Stimulated activated CD8-positive, alpha-beta memory T cell treated with anti-CD3 and anti-CD28 coated beads, Interleukin-15, amount 100 ng/mL, for 24 hours (primary cell): ENCODE measurements at regions not wholly inside any gene's neighbourhood (a gene's known extent, or its start where the extent isn't known, plus 50 kb on each side); places are given as distances from the start of the nearest gene placed in this dataset.

Experiments
- DNase-seq: peaks from one replicate; pipeline ENCODE4 v3.0.0-alpha.2; 2020; ENCODE audit warnings: low read depth

DNA sequence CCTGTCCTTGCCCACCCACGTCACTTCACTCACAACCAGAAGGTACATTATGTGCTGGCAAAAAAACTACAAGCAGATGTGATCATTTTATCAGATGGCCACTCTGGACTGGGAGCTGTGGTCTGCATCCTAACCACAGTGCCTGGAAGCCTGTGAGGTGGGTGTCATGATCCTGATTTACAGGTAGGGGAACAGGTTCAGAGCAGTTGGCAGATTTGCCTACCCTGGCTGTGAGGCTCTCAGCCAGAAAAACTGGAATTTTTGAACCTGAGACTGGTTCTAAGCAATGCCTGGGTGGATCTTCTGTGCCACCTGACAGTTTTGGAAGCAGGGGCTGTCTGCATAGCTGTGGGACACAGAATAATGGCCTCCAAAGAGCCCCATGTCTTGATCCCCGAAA, 150.8 kb downstream of the SYF2 start:
- no peak for DNase-seq

DNA sequence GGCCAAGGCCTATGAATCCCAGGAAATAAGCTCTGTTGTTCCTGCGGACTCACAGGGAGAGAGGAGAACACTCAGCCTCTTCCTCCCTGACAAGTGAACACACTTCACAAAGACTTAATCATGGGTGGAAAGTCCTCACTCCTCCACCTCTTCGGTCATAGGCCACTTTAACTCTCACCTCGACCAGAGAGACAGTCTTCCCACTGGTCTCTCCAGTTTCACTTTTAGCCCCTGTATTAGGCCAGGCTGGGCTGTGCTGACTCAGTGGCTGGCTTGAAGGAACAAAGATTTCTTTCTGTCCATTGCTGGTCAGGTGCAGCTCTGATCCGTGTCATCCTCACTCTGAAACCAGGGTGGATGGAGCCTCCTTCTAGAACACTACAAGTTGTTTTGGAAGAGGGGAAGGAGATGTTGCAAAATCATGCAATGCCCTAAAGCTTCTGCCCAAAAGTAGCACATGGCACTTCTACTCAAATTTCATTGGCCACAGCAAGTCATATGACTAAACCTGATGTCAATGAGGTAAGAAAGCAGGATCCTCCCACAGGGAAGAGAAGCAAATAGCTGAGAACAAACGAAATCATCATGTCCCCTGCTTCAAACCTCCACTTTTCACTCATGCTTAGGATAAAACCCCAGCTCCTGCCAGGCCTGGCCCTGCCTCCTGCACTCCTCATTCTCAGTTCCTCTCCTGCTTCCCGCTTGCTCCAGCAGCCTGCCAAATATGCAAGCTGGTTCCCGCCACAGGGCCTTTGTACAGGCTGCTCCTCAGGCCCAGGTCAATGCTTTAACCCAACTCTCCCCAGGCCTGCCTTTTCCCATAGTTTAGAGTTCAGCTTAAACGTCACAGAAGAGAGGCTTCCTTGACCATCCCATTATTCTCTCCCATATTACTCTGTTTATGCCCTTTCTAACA, 150.5 kb upstream of the RUNX3 start:
- DNase-seq: no peak

DNA sequence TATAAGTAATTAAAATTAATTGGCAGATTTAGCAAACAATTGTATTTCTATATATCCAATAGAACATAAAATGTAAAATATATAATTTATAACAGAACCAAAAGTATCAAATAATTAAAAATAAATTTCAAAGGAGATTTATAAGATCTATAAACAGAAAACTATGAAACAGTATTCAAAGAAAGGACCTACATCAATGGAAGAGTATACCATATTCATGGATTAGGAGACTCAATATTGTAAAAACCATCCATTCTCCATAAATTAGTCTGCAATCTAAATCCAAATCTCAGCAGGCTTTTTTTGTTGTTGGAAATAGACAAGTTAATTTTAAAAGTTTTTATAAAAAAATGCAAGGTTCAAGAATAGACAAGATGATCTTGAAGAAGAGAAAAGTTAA, 149.0 kb upstream of the RUNX3 start:
- no peak for DNase-seq

DNA sequence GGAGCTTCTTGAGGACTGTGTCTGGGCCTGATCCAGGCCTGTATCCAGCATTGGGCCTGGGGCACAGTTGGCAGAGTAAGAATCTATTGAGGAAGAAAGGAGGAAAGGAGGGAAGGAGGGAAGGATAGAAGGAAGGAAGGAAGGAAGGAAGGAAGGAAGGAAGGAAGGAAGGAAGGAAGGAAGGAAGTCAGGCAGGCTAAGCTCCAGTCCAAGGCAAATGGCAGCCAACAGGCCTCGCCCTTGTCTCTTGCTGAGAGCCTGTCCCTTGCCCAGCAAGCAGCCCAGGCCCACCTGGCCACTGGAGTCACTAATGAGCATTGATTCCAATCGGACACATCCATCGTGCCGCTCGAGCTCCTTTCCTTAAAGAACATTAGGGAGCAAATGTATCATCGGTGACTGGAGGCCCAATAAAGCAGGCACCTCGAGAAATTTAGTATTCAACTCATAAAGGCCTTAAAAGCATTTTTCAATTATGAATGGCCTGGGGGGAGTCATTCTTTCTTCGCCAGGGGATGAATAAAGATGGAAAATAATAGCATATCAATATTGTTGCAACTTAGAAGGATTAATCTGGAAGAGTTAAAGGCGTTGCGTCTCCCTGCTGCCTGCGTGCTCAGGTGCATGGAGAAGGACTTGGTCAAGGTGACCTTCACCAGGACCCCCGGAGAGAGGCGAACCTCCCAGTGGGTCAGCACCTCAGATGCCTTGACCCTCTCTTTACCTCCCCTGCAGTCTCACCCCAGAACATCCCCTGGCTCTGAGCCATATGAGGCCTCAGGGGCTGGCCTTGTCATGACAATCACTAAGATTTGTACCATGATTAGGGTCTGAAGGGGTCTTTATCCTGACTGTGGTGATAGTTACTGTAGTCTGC, 144.5 kb upstream of the RUNX3 start:
- DNase-seq: no peak

DNA sequence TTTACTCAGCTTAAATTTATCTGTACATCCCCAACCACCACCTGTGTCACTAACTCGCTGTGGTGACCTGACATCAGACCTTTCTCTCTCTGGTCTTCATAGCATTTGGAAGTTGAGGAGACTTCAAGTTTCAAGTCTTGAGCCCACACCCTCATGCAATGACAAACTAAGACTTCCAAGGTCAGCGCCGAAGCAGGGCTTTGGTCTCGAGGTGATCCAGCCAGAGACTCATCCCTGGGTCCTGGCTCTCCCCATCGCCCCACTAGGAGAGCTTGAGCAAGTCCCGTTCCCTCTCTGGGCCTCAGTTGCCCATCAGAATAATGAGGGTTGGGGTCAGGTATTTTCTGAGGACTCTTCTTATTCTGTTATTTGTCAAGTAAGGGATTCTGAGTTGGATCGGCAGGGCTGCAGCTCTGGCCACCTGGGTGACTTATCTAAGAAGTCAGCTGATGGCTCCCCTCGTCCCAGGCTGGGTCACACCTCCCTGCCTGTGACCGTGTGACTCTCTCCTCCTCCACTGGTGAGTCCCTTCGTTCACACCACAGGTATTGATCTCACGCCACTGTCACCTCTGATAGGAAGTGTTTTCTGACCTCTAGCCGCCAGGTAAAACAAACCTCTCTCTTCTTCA, 143.7 kb upstream of the RUNX3 start:
- no peak for DNase-seq

DNA sequence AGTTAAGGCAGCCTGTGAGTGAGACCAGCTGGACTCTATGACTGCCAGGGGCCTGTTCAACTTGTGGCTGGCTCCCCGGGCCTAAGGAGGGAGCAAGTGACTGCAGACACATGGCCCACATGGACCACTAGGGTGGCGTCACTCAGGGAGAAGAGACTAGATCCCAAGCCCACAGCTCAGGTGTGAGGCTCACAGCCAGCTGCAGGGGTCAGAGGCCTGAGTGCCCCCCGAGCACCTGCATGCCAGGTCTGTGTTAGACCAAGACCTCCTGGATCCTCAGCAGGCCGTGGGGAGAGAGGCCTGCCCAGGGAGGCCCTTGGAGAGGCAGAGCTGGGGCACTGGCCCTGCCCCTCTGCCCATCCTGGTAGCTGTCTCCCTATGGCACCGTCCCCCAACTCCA, 142.4 kb upstream of the RUNX3 start:
- no peak for DNase-seq

DNA sequence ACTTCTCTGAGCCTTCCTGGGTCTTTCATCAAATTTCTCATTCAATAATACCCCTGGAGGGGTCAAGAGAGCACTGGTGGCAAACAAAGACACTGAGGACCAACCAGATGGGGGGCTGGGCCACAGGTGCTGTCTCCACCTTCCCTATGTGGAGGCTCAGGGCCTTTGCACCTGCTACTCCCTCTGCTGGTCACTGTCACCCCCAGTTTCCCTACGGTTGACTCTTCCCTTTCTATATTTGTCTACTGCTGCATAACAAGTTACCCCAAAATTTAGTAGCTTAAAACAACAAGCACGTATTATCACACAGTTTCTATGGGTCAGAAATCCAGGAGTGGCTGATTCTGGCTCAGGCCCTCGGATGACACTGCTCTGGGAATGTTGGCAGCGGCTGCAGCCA, 138.8 kb upstream of the RUNX3 start:
- no peak for DNase-seq

DNA sequence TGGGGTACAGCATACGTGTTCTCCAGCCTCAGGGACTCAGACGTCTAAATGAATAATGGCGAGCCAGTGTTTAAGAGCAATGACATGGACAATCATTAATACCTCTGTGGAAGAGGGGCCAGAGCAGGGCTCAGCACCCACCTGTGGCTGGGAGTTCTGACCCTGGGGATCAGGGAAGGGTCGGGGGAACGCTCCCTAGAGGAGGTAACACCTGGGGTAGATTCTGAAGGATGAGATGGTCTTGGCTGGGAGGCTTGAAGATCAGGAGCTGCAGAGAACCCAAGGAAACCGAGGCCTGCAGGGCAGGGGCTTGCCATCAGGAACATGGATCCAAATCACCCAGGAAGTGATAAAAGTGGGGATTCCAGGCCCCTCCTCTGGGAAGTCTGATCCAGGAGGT, 138.2 kb upstream of the RUNX3 start:
- no peak for DNase-seq

DNA sequence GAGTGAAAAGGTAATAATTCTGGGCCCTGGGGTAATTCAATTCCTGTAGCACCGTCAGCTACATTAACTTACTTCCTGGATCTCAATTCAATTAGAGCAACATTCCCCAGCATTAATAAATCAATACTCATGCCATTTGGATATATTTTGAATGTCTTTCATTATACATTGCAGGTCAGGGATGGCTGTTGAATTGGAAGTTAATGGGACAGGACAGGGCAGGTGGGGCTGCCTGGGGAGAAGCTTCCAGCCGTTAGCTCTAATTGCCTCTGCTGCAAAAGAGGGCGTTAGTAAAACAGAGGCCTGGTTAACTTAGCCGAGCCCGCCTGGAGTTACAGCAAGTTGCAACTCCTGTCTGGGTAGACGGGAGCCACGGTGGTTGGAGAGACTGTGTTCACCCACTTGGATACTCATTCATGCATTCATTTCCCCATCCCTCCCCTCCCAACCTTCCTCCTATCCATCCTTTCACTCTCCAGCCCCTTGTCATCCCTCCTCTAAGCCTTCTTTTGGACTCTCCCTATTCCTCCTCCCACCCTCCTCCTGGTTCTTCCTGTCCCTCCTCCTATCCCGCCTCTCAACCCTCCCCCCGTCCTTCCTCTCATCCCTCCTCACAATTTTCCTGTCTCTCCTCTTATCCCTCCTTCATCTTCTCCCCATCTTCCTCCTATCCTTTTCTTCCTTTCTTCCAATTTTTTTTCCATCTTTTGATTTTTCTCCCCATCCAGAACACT, 137.6 kb upstream of the RUNX3 start:
- DNase-seq: no peak

DNA sequence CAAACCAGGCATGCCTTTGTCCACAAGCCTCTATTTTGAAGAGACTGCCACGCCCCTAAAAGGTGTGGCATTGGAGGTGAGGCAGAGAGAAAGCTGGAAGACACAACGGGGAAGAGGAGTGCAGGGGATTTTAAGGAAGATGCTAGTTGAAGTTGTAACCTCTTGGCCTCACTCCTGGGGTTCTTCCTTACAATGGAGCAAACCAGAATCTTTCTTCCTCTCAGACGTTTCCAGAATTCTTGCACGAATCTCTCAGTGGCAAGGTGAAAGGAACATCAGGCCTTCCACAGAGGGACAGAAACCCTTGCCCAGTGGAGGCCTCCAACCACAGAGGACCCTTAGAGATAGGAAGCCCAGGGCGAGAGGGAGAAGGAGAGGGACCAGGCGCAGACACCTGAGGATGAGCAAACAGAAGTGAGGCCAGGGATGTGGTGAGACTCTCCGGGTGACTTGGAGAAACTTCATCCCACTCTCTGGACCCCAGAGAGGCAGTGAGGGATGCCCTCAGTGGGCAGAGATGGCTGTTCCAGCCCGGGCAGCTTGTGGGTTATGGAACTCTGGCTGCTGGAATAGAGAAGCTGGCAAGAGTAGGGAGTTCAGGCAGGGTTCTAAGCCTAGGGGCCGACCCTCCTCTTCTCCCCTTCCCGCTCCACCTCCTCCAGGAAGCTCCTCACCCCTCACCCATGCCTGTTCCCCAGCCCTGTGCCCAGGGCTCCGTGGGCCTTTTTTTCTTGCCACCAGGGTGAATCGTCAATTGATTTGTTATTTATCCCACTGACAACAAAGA, 136.8 kb upstream of the RUNX3 start:
- no peak for DNase-seq

DNA sequence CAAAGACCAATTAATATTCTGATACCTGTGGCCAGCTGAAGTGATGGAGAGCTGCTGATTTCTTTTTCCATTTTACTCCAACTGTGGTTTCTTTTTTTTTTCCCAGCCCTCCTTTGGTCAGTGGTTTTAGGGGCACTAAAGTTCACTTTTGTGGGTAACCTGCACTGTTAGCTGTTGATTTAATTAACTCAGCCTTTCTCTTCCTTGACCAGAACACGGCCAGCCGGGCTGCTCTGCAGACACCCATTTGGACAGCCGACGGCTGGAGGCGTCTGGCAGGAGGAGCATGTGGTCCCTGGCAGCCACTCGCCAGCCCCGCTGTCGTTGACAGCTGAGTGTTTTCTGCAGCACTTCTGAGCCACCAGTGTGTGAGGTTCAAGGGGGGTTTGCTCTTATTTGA, 136.2 kb upstream of the RUNX3 start:
- no peak for DNase-seq

DNA sequence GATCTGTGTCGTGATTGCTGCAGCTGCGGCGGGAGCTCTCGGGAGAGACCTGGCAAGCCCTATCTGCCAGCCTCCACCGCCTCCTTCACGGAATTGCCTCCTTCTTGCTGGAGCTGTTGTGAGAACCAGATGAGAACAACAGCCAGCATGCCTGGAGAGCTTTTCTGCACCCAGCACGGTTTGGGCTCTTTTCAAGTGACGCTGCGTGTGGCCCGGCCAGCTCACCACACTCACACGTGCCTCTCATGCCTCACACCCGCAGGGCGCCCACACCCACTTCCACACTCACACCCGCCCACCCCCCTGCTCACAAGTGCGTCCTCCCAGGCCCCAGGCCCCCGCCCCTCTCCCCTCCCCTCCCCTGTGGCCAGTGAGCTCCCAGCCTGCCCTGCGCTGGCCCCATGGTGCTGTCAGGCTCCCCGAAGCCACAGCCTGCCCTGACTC, 135.7 kb upstream of the RUNX3 start:
- no peak for DNase-seq

DNA sequence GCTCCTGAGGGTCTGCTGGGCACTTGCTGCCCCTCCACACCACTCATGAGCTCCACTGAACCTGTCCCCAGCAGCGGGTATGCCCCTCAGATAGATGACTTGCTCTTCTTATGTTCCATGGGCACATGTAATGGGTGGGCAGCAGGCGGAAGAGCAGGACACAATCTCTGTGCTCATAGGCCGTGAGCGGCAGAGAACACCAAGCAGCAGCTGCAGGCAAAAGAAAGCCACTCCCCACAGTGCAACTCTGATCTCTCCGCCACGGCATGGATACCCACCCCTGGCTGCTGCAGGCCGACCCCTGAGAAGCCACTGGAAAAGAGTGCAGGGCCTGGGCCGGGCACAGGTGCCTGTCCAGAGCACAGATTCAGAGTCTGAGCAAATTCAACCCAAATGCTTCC, 135.2 kb upstream of the RUNX3 start:
- no peak for DNase-seq

DNA sequence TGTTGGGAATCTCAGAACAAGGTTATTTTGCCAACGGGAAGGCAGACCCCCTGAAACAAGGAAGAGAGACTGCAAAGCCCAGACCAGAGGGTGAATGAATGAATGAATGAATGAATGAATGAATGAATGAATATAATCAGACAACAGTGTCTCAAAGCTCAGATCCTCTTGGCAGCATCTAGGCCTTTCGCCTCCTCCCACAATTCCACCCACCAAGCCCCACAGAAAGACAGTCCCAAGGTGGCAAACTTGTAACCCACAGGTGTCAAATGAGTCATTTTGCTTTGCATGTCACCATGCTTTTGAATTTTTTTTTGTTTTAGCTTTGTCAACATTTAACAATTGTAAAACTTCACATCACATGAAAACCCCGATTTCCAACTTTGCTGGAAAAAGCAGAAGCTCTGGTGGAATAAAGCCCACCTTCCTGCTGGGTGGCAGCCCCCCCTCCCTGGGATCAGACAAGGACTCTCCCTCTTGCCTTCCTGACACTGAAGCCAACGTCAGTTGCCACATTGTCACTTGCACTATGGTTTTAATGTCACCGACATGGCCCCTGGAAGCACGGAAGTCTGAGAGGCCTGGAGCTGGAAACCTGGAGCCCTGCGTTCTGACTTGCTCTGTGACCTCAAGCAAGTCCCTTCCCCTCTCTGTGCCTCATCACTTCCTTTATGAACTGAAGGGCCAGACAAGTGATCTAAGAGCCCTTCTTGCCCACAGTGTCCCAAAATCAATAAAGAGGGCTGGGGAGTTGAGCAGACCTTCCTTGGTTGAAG, 134.6 kb upstream of the RUNX3 start:
- no peak for DNase-seq

DNA sequence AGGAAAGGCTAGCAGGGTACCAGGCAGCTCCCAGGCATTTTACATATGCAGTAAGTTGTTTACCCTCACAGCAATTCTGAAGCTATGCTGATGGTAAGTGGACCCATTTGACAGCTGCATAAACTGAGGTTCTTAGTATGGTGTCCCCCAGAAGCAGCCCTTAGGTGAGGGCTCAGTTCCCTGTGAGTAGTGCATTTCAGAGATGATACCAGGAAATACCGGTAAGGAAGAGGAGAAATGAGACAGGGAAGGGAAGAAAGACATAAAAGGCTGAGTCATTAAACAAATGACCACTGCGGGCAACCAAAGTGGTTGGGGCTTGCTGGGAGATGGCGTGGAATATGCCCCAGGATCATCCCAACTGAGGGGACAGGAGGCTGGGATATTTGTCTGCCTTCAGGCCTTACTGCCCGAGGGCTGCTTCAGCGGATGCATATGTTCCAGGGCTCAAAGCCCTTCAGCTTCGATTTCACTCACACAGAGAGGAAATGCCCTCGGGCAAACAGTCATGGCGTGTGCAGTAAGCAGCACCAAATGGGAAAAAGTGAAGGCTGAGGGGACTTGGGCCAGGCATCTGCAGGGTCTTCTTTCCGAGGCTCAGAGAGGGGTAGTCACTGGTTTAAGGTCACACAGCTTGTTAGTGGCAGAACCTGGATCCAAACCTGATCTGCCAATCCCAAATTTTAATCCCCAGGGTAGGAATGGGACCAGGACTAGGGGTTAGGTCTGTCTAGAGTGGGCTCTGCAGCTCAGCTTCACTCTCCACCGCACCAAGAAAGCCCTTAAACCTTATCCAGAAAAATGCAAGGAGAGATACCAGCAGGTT, 133.7 kb upstream of the RUNX3 start:
- no peak for DNase-seq

DNA sequence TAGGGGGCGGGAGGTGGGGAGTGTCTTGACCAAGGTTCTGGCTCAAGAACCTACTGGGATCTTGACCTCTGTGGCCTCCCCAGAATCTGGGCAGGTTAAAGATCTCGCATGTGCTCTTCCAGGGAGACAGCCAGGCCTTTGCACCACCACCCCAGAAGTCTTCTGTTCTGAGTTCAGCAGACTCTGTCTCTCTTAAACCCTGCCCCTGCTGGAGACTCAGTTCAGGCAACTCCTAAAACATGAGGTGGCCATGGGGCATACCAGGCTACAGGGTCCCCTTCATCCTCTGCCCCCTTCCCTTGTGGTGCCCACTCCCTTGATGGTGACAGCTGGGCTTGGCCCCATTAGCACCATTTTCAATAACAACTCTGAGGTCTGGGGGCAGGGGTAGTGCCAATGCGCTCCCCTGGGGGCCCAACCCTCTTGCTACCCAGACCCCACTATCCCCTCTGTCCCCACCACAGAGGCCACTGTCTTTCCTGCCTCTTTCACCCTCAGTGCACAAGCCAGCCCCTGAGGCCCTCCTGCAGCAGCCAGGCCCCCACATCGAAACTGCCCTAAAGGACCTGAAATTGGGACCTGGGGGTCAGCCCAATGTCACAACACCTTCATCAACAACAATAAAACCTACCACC, 132.7 kb upstream of the RUNX3 start:
- no peak for DNase-seq

DNA sequence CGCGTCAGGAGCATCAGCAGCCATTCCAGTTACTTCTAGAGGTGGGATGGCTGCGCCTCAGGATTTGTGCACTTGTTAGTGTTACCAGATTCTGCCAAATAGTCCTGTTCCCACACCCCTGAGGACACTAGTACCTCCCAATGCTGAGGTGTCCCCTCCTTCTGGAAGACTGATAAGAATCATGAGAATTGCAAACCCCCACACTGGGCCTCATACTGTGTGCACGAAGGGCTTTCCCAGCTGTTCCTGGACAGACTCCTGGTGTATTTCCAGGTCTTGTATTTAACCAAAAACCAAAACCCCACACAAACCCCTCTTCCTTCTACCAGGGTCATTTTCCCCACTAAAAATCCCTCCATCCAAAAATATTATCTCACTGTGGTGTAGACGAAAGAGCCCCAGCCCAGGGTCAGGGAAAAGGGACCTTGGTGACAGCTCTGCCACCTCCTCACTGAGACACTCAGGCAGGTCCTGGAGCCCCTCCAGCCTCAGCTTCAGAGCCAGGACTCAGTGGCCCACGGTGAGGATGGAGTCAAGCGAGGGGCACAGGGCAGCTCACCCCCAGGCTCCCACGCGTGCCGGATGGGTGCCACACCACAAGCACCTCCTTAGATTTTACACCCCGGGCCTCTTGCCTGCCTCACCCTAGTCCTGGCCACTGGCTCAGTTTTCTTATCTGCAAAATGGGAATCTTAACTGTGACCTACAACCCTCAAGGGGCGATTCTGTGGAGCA, 131.4 kb upstream of the RUNX3 start:
- DNase-seq: no peak

DNA sequence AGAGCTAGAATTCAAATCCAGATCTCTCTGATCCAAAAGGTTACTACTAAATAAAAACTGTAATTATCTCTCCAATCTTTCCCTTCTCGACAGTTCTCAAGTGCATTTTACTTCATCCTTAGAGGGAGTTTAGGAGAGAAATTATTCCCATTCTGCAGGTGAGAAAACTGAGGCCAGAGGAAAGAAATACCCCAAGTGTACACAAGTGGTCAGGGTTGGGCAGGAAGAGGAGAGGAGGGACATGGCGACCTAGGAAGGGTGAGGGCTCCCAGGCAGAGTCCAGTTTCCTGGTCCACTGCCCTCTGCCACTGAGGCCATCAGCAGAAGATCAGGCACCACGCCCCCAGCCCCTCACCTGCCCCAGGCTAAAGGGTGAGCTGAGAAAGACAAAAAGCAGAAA, 127.1 kb upstream of the RUNX3 start:
- DNase-seq: no peak
